WTC11 (cell line): ENCODE measurements at regions not wholly inside any gene's neighbourhood (a gene's known extent, or its start where the extent isn't known, plus 50 kb on each side); places are given as distances from the start of the nearest gene placed in this dataset.

ENCODE experiments used
- ATAC-seq: fragments of 200-7000 bp; cut with Tn5 transposase; 2 replicates; pipeline ENCODE4 v1.10.0; 2021; ENCODE audit warnings: mild to moderate bottlenecking, moderate library complexity
- CTCF ChIA-PET: fragments of 300-600 bp; sonication (Branson Sonifier 250); formaldehyde crosslinking; loops from one replicate; lab custom pipeline; 2021; ENCODE audit warnings: antibody characterized with exemption; lab: Charles Lee
- POLR2A ChIA-PET: fragments of 350-600 bp; sonication (Branson Sonifier 250); formaldehyde crosslinking; loops from one replicate; lab custom pipeline; 2021; ENCODE audit warnings: antibody characterized with exemption; lab: Charles Lee
- DNase-seq: peaks from one replicate; pipeline ENCODE4 v3.0.0; 2021; ENCODE audit warnings: low spot score
- H3K27ac Mint-ChIP-seq: 2 replicates; pipeline ENCODE4 v1.8.0; 2021; ENCODE audit warnings: mixed read lengths
- H3K27me3 Mint-ChIP-seq: 2 replicates; pipeline ENCODE4 v1.8.0; 2021; ENCODE audit warnings: low read depth, mild to moderate bottlenecking, moderate library complexity, mixed read lengths
- H3K36me3 Mint-ChIP-seq: 2 replicates; pipeline ENCODE4 v1.8.0; 2021; ENCODE audit warnings: mixed read lengths
- H3K4me1 Mint-ChIP-seq: 2 replicates; pipeline ENCODE4 v1.8.0; 2022; ENCODE audit warnings: mixed read lengths
- H3K4me3 Mint-ChIP-seq: 2 replicates; pipeline ENCODE4 v1.8.0; 2021; ENCODE audit warnings: mild to moderate bottlenecking, moderate library complexity, mixed read lengths
- H3K9me3 Mint-ChIP-seq: 2 replicates; pipeline ENCODE4 v1.8.0; 2021; ENCODE audit warnings: mixed read lengths
- AR ChIP-seq: fragments of 250-450 bp; sonication (Bioruptor Pico); IDR thresholded peaks from 2 replicates; pipeline ENCODE4 v1.9.0; 2021; ENCODE audit warnings: mild to moderate bottlenecking
- ATF3 ChIP-seq: sonication (generic); formaldehyde crosslinking; conservative IDR thresholded peaks from 2 replicates; pipeline ENCODE4 v1.8.1; 2022; ENCODE audit warnings: mild to moderate bottlenecking, missing genetic modification reagents
- CTCF ChIP-seq: fragments of 200-600 bp; IDR thresholded peaks from 2 replicates; pipeline ENCODE4 v1.8.0; 2022; ENCODE audit warnings: antibody characterized with exemption
- HMGA2 ChIP-seq: fragments of 250-450 bp; sonication (Bioruptor Pico); IDR thresholded peaks from 2 replicates; pipeline ENCODE4 v1.4.0; 2021; ENCODE audit warnings: mild to moderate bottlenecking, moderate library complexity
- KAT7 ChIP-seq: sonication (generic); formaldehyde crosslinking; IDR thresholded peaks from 2 replicates; pipeline ENCODE4 v1.8.1; 2023; ENCODE audit warnings: missing genetic modification reagents, mild to moderate bottlenecking, borderline replicate concordance
- MAX ChIP-seq: sonication (generic); formaldehyde crosslinking; IDR thresholded peaks from 2 replicates; pipeline ENCODE4 v1.8.0; 2022; ENCODE audit warnings: mild to moderate bottlenecking, missing genetic modification reagents
- NR1H2 ChIP-seq: sonication (generic); formaldehyde crosslinking; IDR thresholded peaks from 2 replicates; pipeline ENCODE4 v1.9.0; 2021; ENCODE audit warnings: mild to moderate bottlenecking, moderate library complexity, missing genetic modification reagents
- OVOL2 ChIP-seq: fragments of 250-450 bp; sonication (Bioruptor Pico); IDR thresholded peaks from 2 replicates; pipeline ENCODE4 v1.9.0; 2021; ENCODE audit warnings: mild to moderate bottlenecking, borderline replicate concordance
- USF1 ChIP-seq: sonication (generic); formaldehyde crosslinking; IDR thresholded peaks from 2 replicates; pipeline ENCODE4 v1.8.0; 2022; ENCODE audit warnings: mild to moderate bottlenecking, missing genetic modification reagents
- ZNF121 ChIP-seq: sonication (generic); formaldehyde crosslinking; IDR thresholded peaks from 2 replicates; pipeline ENCODE4 v1.8.0; 2023; ENCODE audit warnings: missing genetic modification reagents
- ZNF219 ChIP-seq: sonication (generic); formaldehyde crosslinking; IDR thresholded peaks from 2 replicates; pipeline ENCODE4 v1.8.0; 2023; ENCODE audit warnings: missing genetic modification reagents, mild to moderate bottlenecking, borderline replicate concordance
- TF ChIP-seq, protein P1 (sequence below): sonication (generic); formaldehyde crosslinking; IDR thresholded peaks from 2 replicates; pipeline ENCODE4 v1.8.1; 2022; ENCODE audit warnings: missing genetic modification reagents, borderline replicate concordance
- TF ChIP-seq, protein P2 (sequence below): sonication (generic); formaldehyde crosslinking; conservative IDR thresholded peaks from 2 replicates; pipeline ENCODE4 v1.8.1; 2023; ENCODE audit warnings: mild to moderate bottlenecking, low read depth, missing genetic modification reagents, moderate library complexity

- TF ChIP-seq, protein P1, sequence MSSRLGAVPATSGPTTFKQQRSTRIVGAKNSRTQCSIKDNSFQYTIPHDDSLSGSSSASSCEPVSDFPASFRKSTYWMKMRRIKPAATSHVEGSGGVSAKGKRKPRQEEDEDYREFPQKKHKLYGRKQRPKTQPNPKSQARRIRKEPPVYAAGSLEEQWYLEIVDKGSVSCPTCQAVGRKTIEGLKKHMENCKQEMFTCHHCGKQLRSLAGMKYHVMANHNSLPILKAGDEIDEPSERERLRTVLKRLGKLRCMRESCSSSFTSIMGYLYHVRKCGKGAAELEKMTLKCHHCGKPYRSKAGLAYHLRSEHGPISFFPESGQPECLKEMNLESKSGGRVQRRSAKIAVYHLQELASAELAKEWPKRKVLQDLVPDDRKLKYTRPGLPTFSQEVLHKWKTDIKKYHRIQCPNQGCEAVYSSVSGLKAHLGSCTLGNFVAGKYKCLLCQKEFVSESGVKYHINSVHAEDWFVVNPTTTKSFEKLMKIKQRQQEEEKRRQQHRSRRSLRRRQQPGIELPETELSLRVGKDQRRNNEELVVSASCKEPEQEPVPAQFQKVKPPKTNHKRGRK: no peak
- TF ChIP-seq, protein P2, sequence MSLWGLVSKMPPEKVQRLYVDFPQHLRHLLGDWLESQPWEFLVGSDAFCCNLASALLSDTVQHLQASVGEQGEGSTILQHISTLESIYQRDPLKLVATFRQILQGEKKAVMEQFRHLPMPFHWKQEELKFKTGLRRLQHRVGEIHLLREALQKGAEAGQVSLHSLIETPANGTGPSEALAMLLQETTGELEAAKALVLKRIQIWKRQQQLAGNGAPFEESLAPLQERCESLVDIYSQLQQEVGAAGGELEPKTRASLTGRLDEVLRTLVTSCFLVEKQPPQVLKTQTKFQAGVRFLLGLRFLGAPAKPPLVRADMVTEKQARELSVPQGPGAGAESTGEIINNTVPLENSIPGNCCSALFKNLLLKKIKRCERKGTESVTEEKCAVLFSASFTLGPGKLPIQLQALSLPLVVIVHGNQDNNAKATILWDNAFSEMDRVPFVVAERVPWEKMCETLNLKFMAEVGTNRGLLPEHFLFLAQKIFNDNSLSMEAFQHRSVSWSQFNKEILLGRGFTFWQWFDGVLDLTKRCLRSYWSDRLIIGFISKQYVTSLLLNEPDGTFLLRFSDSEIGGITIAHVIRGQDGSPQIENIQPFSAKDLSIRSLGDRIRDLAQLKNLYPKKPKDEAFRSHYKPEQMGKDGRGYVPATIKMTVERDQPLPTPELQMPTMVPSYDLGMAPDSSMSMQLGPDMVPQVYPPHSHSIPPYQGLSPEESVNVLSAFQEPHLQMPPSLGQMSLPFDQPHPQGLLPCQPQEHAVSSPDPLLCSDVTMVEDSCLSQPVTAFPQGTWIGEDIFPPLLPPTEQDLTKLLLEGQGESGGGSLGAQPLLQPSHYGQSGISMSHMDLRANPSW (CRISPR knock-in tag): no peak
- TF ChIP-seq MAX (CRISPR knock-in tag): no peak
- TF ChIP-seq HMGA2: no peak
These were observed 59.3 kb upstream of the APCDD1L start (continued) for GRCh38 chr20:58574469-58574868.

DNA sequence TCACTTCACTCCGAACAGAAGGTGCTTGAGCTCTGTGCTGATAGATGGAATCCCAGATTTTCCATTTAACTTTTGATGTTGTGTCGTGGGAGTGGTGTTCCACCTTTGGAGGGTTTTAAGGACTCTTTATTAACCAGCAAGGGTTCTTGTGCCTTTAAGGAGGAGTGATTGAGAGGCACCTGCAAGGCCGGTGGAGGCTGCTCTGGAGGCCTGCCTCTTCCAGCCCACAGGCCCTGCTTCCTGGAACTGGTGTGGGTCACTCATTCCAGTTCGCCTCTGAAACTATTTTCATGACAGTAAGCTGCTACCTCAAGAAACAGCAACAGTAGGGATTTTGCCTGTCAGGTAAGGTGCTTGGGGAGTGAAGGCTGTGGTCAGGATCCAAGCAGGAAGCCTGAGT lies 58.8 kb upstream of the APCDD1L start:
- CTCF ChIA-PET: no interaction called here
- no peak for DNase-seq

More for the DNA sequence above, 58.8 kb upstream of the APCDD1L start:
- peaks cover 13% of the 10 kb centered on the region for H3K4me1 Mint-ChIP-seq
- H3K27ac Mint-ChIP-seq: no peak overlapping the region
- H3K4me3 Mint-ChIP-seq: no peak overlapping the region
- no peaks in the 10 kb centered on the region for H3K9me3 Mint-ChIP-seq
- POLR2A ChIA-PET: no interaction called here
- ATAC-seq: no peak
- H3K27me3 Mint-ChIP-seq: no peaks in the 10 kb centered on the region; the same call in 1 of the 2 replicates
- no peaks in the 10 kb centered on the region for H3K36me3 Mint-ChIP-seq
- TF ChIP-seq OVOL2: no peak
- no peak for TF ChIP-seq ZNF121 (CRISPR knock-in tag)
- TF ChIP-seq, protein P2 (CRISPR knock-in tag): no peak
- TF ChIP-seq CTCF: no peak
- TF ChIP-seq ATF3 (CRISPR knock-in tag): no peak
- no peak for TF ChIP-seq KAT7 (CRISPR knock-in tag)
- TF ChIP-seq AR (CRISPR knock-in tag): no peak
- TF ChIP-seq USF1 (CRISPR knock-in tag): no peak
- no peak for TF ChIP-seq NR1H2 (CRISPR knock-in tag)
- TF ChIP-seq, protein P1: no peak
- TF ChIP-seq ZNF219 (CRISPR knock-in tag): no peak
